SK-N-SH (cell line): ENCODE measurements at regions not wholly inside any gene's neighbourhood (a gene's known extent, or its start where the extent isn't known, plus 50 kb on each side); places are given as distances from the start of the nearest gene placed in this dataset.

Source experiments
- CTCF ChIA-PET: fragments of 300-600, 350-600 bp; formaldehyde crosslinking; extraction: SDS; loops from one replicate; lab custom pipeline; 2021; lab: Yijun Ruan, JAX
- POLR2A ChIA-PET: fragments of 350-600 bp; sonication (Branson Sonifier 250); formaldehyde crosslinking; extraction: SDS; loops from one replicate; lab custom pipeline; 2020; ENCODE audit warnings: antibody characterized with exemption, inconsistent platforms; lab: Yijun Ruan, JAX
- DNase-seq: peaks from one replicate; pipeline ENCODE4 v3.0.0; 2012
- H2AFZ ChIP-seq: fragments of 200-600 bp; sonication (generic); 2 replicates; pipeline ENCODE4 v1.8.1; 2016; ENCODE audit warnings: antibody characterized with exemption, mild to moderate bottlenecking, low read depth
- H3F3A ChIP-seq: fragments of 200-600 bp; sonication (generic); replicated peaks from 2 replicates; pipeline ENCODE3; 2016; ENCODE audit warnings: antibody characterized with exemption, mild to moderate bottlenecking; ENCODE audit not compliant: insufficient read depth
- H3K27ac ChIP-seq, 2 experiments: fragments of 200-500 bp in 1 of 2; fragments of 200-600 bp in 1 of 2; sonication (Bioruptor generic) in 1 of 2; sonication (generic), shearing (Covaris generic) in 1 of 2; 2 replicates each; pipeline versions ENCODE4 v1.5.1 to v1.6.1; 2014 to 2016; ENCODE audit warnings: low read depth in 2 of 2, inconsistent platforms in 1 of 2, low read length in 1 of 2, mild to moderate bottlenecking in 1 of 2, mixed read lengths in 1 of 2
- H3K27me3 ChIP-seq: fragments of 200-600 bp; sonication (generic), shearing (Covaris generic); 2 replicates; pipeline ENCODE4 v1.6.1; 2016; ENCODE audit warnings: mixed run types; ENCODE audit not compliant: insufficient read depth
- H3K36me3 ChIP-seq, 2 experiments: fragments of 200-500 bp in 1 of 2; fragments of 200-600 bp in 1 of 2; sonication (Bioruptor generic) in 1 of 2; sonication (generic) in 1 of 2; replicated peaks in 1 of 2; 2 replicates each; pipeline versions ENCODE3 to v1.5.1; 2014 to 2016; ENCODE audit warnings: low read length in 1 of 2, mild to moderate bottlenecking in 1 of 2; ENCODE audit not compliant: insufficient read depth in 2 of 2, control insufficient read depth in 1 of 2
- H3K4me1 ChIP-seq, 2 experiments: fragments of 200-500 bp in 1 of 2; fragments of 200-600 bp in 1 of 2; sonication (Bioruptor generic) in 1 of 2; sonication (generic), shearing (Covaris generic) in 1 of 2; 2 replicates each; pipeline versions ENCODE4 v1.5.1 to v1.6.1; 2014 to 2016; ENCODE audit warnings: low read depth in 1 of 2, low read length in 1 of 2, mixed run types in 1 of 2; ENCODE audit not compliant: insufficient read depth in 2 of 2, control insufficient read depth in 1 of 2
- H3K4me2 ChIP-seq: fragments of 200-600 bp; sonication (generic), shearing (Covaris generic); 2 replicates; pipeline ENCODE4 v1.6.1; 2017; ENCODE audit warnings: mixed run types
- H3K4me3 ChIP-seq, 2 experiments: fragments of 200-500 bp in 1 of 2; fragments of 200-600 bp in 1 of 2; sonication (Bioruptor generic) in 1 of 2; sonication (generic), shearing (Covaris generic) in 1 of 2; 2 replicates each; pipeline versions ENCODE4 v1.5.1 to v1.8.1; 2014 to 2016; ENCODE audit warnings: low read depth in 2 of 2, inconsistent platforms in 1 of 2, low read length in 1 of 2, mild to moderate bottlenecking in 1 of 2, mixed read lengths in 1 of 2, moderate library complexity in 1 of 2
- H3K79me2 ChIP-seq: fragments of 200-600 bp; sonication (generic); 2 replicates; pipeline ENCODE4 v1.8.1; 2017; ENCODE audit warnings: mild to moderate bottlenecking; ENCODE audit not compliant: insufficient read depth
- H3K9ac ChIP-seq: fragments of 200-600 bp; sonication (generic); 2 replicates; pipeline ENCODE4 v1.6.1; 2017; ENCODE audit warnings: mixed run types
- H3K9me2 ChIP-seq: fragments of 200-600 bp; sonication (generic); 2 replicates; pipeline ENCODE4 v1.6.1; 2017; ENCODE audit warnings: mixed run types
- H3K9me3 ChIP-seq: fragments of 200-600 bp; sonication (generic); 2 replicates; pipeline ENCODE4 v1.6.1; 2017; ENCODE audit warnings: mixed run types, mild to moderate bottlenecking, moderate library complexity
- H4K20me1 ChIP-seq: fragments of 200-600 bp; sonication (generic); 2 replicates; pipeline ENCODE4 v1.6.1; 2017; ENCODE audit warnings: mild to moderate bottlenecking, mixed run types; ENCODE audit not compliant: insufficient read depth
- CHD2 ChIP-seq: fragments of 150-350 bp; IDR thresholded peaks from 2 replicates; pipeline ENCODE4 v1.6.1; 2018; ENCODE audit warnings: low read length; ENCODE audit not compliant: partially characterized antibody
- ELF1 ChIP-seq: IDR thresholded peaks from 2 replicates; pipeline ENCODE4 v1.4.0; 2012
- EP300 ChIP-seq, 2 experiments: IDR thresholded peaks; 2 replicates each; pipeline versions ENCODE4 v1.4.0 to v1.6.1; 2012; ENCODE audit warnings: borderline replicate concordance in 1 of 2, low read depth in 1 of 2, low read length in 1 of 2
- FOSL2 ChIP-seq: IDR thresholded peaks from 2 replicates; pipeline ENCODE4 v1.4.0; 2012; ENCODE audit warnings: low read depth, mild to moderate bottlenecking, moderate library complexity, borderline replicate concordance
- GABPA ChIP-seq: IDR thresholded peaks from 2 replicates; pipeline ENCODE4 v1.4.0; 2012; ENCODE audit warnings: low read depth, mild to moderate bottlenecking
- GATA2 ChIP-seq: sonication (generic); formaldehyde crosslinking; IDR thresholded peaks from 2 replicates; pipeline ENCODE4 v1.5.0; 2020; ENCODE audit warnings: mild to moderate bottlenecking, missing genetic modification reagents
- RCOR1 ChIP-seq: fragments of 150-350 bp; IDR thresholded peaks from 2 replicates; pipeline ENCODE4 v1.6.1; 2017; ENCODE audit warnings: antibody characterized with exemption, low read length
- TCF12 ChIP-seq: IDR thresholded peaks from 2 replicates; pipeline ENCODE4 v1.4.0; 2012
- TEAD4 ChIP-seq: IDR thresholded peaks from 2 replicates; pipeline ENCODE4 v1.4.0; 2012; ENCODE audit warnings: mild to moderate bottlenecking, borderline replicate concordance; ENCODE audit not compliant: insufficient read depth
- WGBS: methylation state at CpG from one replicate; pipeline ENCODE4 v1.1.6; 2017; ENCODE audit warnings: low lambda C conversion rate; 5-methylcytosine and 5-hydroxymethylcytosine counted together
- TF ChIP-seq, protein P1 (sequence below): IDR thresholded peaks from 2 replicates; pipeline ENCODE4 v1.4.0; 2012; ENCODE audit warnings: low read depth, borderline replicate concordance

DNA sequence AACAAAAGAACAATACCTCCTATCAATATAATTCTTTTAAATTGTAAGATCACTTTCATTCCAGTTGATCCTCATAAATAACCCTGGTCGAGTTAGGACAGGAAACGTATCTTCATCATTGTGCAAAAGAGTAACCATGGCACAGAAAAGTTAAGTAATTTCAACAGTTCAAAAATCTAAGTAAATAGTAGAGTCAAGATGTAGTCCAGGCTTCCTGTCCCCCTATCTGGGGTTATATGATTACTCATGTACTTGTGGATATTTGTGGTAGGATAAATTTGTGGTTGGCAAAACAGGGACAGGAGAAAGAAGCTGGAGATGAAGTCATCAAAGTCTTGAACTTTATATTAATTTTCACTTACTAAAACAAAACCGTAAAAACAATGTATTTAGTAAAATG is 772.6 kb downstream of the TSN start:
- no peaks in the 10 kb centered on the region for H3F3A ChIP-seq
- WGBS = 43% methylated on average over 3 of the region's 3 CpGs
- no peaks in the 10 kb centered on the region for H3K9me3 ChIP-seq
- no peaks in the 10 kb centered on the region for H3K27me3 ChIP-seq
- H3K9ac ChIP-seq = no peak overlapping the region
- CTCF ChIA-PET = no interaction called here
- TF ChIP-seq TEAD4 = no peak
- TF ChIP-seq FOSL2 = no peak
- no peak for TF ChIP-seq GATA2
- TF ChIP-seq, all 33 proteins: peak for 0
- H4K20me1 ChIP-seq = no peaks in the 10 kb centered on the region
- no peak overlapping the region for H3K4me3 ChIP-seq
- no peaks in the 10 kb centered on the region for H3K36me3 ChIP-seq
- H3K79me2 ChIP-seq = no peaks in the 10 kb centered on the region
- no peak overlapping the region for H3K4me2 ChIP-seq
- H2AFZ ChIP-seq = no peak overlapping the region
- POLR2A ChIA-PET = no interaction called here
- H3K27ac ChIP-seq = no peak overlapping the region
- H3K4me1 ChIP-seq = peaks cover 0 to 15% of the 10 kb centered on the region in 2 experiments; a peak in 2 of 4 replicates
- DNase-seq = no peak
- no peaks in the 10 kb centered on the region for H3K9me2 ChIP-seq

DNA sequence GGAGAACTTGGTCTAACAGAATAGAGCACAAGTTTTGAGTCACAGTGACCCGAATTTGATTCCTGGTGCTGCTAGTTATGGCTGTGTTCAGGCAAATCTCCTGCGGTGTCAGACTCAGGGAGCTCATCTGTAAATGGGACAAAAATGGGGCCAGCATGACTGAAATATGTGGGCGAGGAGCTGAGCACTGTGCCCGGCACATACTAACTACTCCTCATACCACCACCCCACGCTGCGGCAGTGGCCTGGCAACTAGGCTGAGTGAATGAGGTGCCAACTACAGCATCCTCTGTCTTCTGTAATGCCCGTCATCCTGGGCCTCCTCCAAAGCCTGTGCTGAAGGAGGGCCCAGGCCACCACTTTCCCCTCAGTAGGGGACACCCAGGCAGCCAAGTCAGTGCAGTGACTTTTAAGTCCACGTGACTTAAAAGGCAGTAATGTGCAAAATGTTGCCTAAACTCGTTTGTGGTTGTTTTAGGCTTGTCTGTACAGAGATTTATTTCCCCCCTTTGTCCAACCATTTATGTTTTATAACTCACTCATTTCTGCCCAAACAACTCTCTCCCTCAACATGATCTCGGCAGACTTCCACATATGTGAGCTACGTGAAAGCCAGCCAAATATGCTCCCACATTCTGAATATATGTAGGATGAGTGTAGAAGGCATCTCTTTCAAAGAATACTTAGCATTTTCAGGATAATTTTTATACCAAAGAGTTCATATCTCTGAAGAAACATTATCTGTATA is 773.7 kb downstream of the TSN start:
- Histone ChIP-seq H3K9me2 (no peaks in the 10 kb centered on the region), H3K4me2 (no peak overlapping the region), H3F3A (no peaks in the 10 kb centered on the region), H3K9ac (no peak overlapping the region), H3K36me3 (no peaks in the 10 kb centered on the region), H4K20me1 (no peaks in the 10 kb centered on the region), H3K4me1 (peaks cover 0 to 13% of the 10 kb centered on the region in 2 experiments; a peak in 2 of 4 replicates), H3K4me3 (no peak overlapping the region), H3K79me2 (no peaks in the 10 kb centered on the region), H2AFZ (no peak overlapping the region), H3K9me3 (no peaks in the 10 kb centered on the region), H3K27ac (no peak overlapping the region), H3K27me3 (no peaks in the 10 kb centered on the region)
- DNase-seq = no peak
- ChIA-PET POLR2A (interaction anchor here (0.6 kb wide), 1 partner anchor 130 kb away, joined by 3 read pairs; no protein-coding TSS in a partner anchor), CTCF (interaction anchor here (1.0 kb wide), 1 partner anchor 116 kb away, joined by 4 read pairs; no protein-coding TSS in a partner anchor)
- no peak for TF ChIP-seq GABPA
- WGBS = 26% methylated on average over 8 of the region's 11 CpGs

DNA sequence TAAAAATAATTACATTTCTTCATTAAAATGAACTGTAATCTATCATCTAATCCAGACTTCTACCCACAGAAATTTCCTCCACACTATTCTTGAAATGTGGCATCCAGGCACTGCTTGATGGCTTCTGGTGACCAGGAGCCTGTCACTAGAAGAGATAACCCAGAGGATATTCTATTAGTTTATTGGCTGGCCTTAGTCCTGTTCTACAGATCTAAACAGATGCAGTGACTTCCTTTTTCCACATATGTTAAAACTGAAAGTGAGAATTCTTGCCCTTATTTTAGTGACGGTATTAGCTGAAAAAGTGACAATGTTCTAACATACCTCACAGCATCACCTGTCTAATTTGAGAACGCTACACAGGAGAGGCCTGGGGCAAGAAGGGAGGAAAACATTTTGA is 775.4 kb downstream of the TSN start:
- H3K4me1 ChIP-seq = peaks cover 0 to 13% of the 10 kb centered on the region in 2 experiments; a peak in 2 of 4 replicates
- 31% methylated on average over 2 of the region's 2 CpGs for WGBS
- no peaks in the 10 kb centered on the region for H3K79me2 ChIP-seq
- no peaks in the 10 kb centered on the region for H4K20me1 ChIP-seq
- no peaks in the 10 kb centered on the region for H3F3A ChIP-seq
- peak; percentile 76 for DNase-seq
- H3K27ac ChIP-seq = peak overlapping the region in 1 of 2 experiments; percentile 85; a peak in 2 of 4 replicates
- no peak overlapping the region for H3K4me2 ChIP-seq
- H3K9me2 ChIP-seq = no peaks in the 10 kb centered on the region
- H3K9ac ChIP-seq = no peak overlapping the region
- ChIA-PET POLR2A (no interaction called here), CTCF (interaction anchor here (0.8 to 1.2 kb wide), 3 partner anchors 12 to 449 kb away, joined by 3 to 6 read pairs (median 3); no protein-coding TSS in a partner anchor)
- H3K9me3 ChIP-seq = no peaks in the 10 kb centered on the region
- peak; percentile 87 for TF ChIP-seq GATA2
- TF ChIP-seq, protein P1, sequence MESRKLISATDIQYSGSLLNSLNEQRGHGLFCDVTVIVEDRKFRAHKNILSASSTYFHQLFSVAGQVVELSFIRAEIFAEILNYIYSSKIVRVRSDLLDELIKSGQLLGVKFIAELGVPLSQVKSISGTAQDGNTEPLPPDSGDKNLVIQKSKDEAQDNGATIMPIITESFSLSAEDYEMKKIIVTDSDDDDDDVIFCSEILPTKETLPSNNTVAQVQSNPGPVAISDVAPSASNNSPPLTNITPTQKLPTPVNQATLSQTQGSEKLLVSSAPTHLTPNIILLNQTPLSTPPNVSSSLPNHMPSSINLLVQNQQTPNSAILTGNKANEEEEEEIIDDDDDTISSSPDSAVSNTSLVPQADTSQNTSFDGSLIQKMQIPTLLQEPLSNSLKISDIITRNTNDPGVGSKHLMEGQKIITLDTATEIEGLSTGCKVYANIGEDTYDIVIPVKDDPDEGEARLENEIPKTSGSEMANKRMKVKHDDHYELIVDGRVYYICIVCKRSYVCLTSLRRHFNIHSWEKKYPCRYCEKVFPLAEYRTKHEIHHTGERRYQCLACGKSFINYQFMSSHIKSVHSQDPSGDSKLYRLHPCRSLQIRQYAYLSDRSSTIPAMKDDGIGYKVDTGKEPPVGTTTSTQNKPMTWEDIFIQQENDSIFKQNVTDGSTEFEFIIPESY = no peak
- peak; percentile 30; the same call in 1 of the 2 replicates for TF ChIP-seq TCF12
- TF ChIP-seq ELF1 = no peak
- TF ChIP-seq EP300 (IDR thresholded peaks at IDR 0.05; ENCODE audit: borderline replicate concordance in 1 of 2, low read depth in 1 of 2, low read length in 1 of 2) = peak in 1 of 2 experiments; percentile 93; a peak in 2 of 4 replicates
- peak; percentile 91 for TF ChIP-seq RCOR1
- peak; percentile 87 for TF ChIP-seq CHD2
- no peaks in the 10 kb centered on the region for H3K27me3 ChIP-seq
- no peaks in the 10 kb centered on the region for H3K36me3 ChIP-seq
- no peak overlapping the region; a peak in 1 of 4 replicates for H3K4me3 ChIP-seq
- no peak overlapping the region for H2AFZ ChIP-seq
